Adrenal gland (tissue), 9 donors: ENCODE measurements at regions not wholly inside any gene's neighbourhood (a gene's known extent, or its start where the extent isn't known, plus 50 kb on each side); places are given as distances from the start of the nearest gene placed in this dataset.

Source experiments
- DNase-seq, 7 donors: peaks; one replicate each; pipeline ENCODE4 v3.0.0-alpha.2; 2019 to 2020
- H3K27ac ChIP-seq, 5 donors: fragments of 200-600 bp; sonication (generic) in 4 of 5; 1 replicate in 3 of 5; 2 replicates in 2 of 5; pipeline versions ENCODE4 v1.5.1 to v1.8.0; 2016 to 2020; ENCODE audit warnings: mild to moderate bottlenecking in 1 of 5
- H3K27me3 ChIP-seq: fragments of 200-600 bp; 2 replicates; pipeline ENCODE4 v1.8.0; 2021
- H3K36me3 ChIP-seq, 2 donors: fragments of 200-600 bp; replicated peaks in 1 of 2; 1 replicate in 1 of 2; 2 replicates in 1 of 2; pipeline versions ENCODE4 v1.5.1 to v1.8.0; 2018 to 2022
- H3K4me1 ChIP-seq, 2 donors: fragments of 200-600 bp; replicated peaks in 1 of 2; 1 replicate in 1 of 2; 2 replicates in 1 of 2; pipeline versions ENCODE4 v1.5.1 to v1.8.0; 2018 to 2021
- H3K4me3 ChIP-seq, 4 donors: fragments of 200-600 bp; sonication (generic) in 3 of 4; one replicate each; pipeline ENCODE4 v1.5.1; 2016 to 2018
- H3K9me3 ChIP-seq, 3 donors: fragments of 200-600 bp; sonication (generic) in 1 of 3; replicated peaks in 1 of 3; 1 replicate in 2 of 3; 2 replicates in 1 of 3; pipeline versions ENCODE4 v1.5.1 to v1.8.0; 2016 to 2021
- POLR2A ChIP-seq, 2 donors: fragments of 450-650 bp; IDR thresholded peaks; one replicate each; pipeline ENCODE4 v1.6.1; 2017; ENCODE audit warnings: antibody characterized with exemption in 2 of 2, mild to moderate bottlenecking in 2 of 2, moderate library complexity in 1 of 2
- whole genome bisulfite sequencing, 4 donors: extraction: QIAGEN DNeasy Blood & Tissue Kit in 2 of 4; methylation state at CpG; one replicate each; pipeline versions ENCODE4 v1.1.5 to v1.1.7; 2013 to 2017; 5-methylcytosine and 5-hydroxymethylcytosine counted together
- intact Hi-C, 2 donors: fragments of 100-400 bp; cut with DNase I; formaldehyde crosslinking; loops; one replicate each; pipeline versions ENCODE4 v1.14.1 to v1.15.0; 2022 to 2023
- TF ChIP-seq, protein P1 (sequence below), 6 experiments: fragments of 450-650 bp in 4 of 6; fragments of 200-600 bp in 2 of 6; sonication (generic) in 1 of 6; IDR thresholded peaks; 1 replicate in 5 of 6; 2 replicates in 1 of 6; pipeline versions ENCODE4 v1.5.1 to v1.8.0; 2016 to 2021; ENCODE audit warnings: antibody characterized with exemption in 6 of 6, mild to moderate bottlenecking in 2 of 6, moderate library complexity in 1 of 6
- donor health status: healthy with polysubstance abuse.
- donor health status: Bipolar disorder and iron deficiency.
- donor health status: DM: yes; HTN: yes; CAD: no.
- donor health status: DM: no; HTN: no; CAD: no.
- donor health status: DM: no; HTN: no; CAD: no.

DNA sequence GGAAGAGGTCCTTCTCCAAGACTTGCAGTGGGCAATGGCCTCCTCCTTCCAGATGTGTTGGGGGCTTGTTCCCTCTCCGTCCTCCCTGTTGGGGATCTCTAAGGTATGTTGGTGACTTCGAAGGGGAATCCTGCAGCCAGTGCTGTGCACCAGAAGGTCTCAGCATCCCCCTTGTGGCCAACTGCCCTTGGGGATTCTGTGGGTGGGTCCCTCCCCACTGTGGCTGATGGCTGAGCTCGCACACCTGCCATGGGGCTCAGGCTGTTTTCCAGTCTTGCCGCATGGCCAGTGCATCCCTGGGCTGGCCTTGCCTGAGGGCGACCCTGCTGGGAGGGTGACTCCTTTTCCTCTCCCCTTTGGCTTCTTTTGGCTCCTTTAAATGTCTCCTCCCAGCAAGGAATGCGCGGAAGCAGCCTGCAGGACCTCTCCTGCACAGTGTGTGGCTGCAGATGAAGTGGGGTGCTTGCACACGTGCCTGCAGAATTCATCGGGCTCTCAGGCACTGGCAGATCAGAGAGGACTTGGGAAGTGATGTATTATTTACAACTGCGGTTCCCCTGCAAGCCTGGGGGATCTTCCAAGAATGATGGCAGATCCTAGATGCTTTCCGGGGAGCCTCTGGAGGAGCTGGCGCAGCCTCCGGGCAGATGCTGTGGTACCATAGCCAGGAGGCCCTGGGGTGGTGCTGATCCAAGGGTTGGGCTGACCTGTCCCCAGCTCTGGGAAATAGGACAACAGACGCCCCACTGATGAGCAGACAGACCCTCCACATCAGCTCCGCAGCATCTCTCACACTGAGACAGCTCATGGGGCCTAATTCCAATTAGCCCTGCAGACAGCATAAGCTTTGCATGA lies 410.0 kb downstream of the TCERG1L start:
- intact Hi-C loops: no loop called here
- Histone ChIP-seq H3K27me3 (no peaks in the 10 kb centered on the region), H3K36me3 (no peaks in the 10 kb centered on the region), H3K9me3 (no peaks in the 10 kb centered on the region), H3K4me1 (no peaks in the 10 kb centered on the region), H3K4me3 (no peak overlapping the region), H3K27ac (no peak overlapping the region)
- TF ChIP-seq, protein P1, sequence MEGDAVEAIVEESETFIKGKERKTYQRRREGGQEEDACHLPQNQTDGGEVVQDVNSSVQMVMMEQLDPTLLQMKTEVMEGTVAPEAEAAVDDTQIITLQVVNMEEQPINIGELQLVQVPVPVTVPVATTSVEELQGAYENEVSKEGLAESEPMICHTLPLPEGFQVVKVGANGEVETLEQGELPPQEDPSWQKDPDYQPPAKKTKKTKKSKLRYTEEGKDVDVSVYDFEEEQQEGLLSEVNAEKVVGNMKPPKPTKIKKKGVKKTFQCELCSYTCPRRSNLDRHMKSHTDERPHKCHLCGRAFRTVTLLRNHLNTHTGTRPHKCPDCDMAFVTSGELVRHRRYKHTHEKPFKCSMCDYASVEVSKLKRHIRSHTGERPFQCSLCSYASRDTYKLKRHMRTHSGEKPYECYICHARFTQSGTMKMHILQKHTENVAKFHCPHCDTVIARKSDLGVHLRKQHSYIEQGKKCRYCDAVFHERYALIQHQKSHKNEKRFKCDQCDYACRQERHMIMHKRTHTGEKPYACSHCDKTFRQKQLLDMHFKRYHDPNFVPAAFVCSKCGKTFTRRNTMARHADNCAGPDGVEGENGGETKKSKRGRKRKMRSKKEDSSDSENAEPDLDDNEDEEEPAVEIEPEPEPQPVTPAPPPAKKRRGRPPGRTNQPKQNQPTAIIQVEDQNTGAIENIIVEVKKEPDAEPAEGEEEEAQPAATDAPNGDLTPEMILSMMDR (IDR thresholded peaks at IDR 0.05): no peak
- no peak for TF ChIP-seq POLR2A (IDR thresholded peaks at IDR 0.05)
- WGBS, 4 donors: 72 to 78% (median 77%) methylated on average over 12 to 15 of the region's 15 CpGs
- peak in 1 of 7 donors; percentile 23 for DNase-seq

DNA sequence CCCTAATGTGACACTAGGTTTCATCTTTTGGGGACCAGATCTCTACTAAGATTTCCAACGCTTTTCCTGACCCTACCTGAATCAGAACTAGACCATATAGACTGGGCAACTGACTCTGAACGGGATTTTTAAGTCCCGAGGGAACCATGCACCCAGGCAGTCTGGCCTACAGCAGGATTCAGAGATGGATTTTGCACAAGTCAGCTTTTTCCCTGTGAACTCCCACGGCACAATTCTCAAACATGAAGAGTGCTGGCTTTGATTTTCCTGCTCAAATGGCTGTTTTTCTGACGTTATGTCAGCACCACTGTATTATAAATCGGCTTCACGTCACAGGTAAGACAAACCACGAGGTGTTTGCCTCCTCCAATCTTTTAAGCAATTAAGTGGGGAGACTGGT lies 409.1 kb downstream of the TCERG1L start:
- Histone ChIP-seq H3K4me3 (no peak overlapping the region), H3K27ac (no peak overlapping the region), H3K36me3 (no peaks in the 10 kb centered on the region), H3K4me1 (no peaks in the 10 kb centered on the region), H3K9me3 (no peaks in the 10 kb centered on the region), H3K27me3 (no peaks in the 10 kb centered on the region)
- 63 to 76% (median 73%) methylated on average over 8 of the region's 8 CpGs for WGBS, 4 donors
- TF ChIP-seq, protein P1 (IDR thresholded peaks at IDR 0.05): no peak
- TF ChIP-seq POLR2A (IDR thresholded peaks at IDR 0.05): no peak
- intact Hi-C loops: no loop called here
- DNase-seq: no peak

DNA sequence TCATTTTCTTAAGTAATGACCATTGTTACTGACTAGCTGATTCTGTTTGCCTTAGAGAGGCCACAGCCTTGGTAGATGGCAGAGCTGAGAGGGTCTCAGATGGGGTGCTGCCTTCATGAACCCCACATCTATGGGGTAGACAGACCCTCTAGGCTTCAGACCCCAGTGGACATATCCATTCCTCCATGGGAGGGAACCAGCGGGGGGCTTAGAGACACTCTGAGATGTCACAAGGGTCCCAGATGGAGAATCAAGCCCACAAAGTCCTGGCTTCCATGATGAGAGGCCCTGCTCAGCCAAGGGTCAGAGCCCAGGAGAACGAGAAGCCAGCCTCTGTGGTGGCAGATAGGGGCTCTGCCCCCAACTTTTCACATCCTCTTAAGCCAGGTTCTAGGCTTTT lies 408.6 kb downstream of the TCERG1L start:
- Histone ChIP-seq H3K9me3 (no peaks in the 10 kb centered on the region), H3K4me1 (no peaks in the 10 kb centered on the region), H3K4me3 (no peak overlapping the region), H3K36me3 (no peaks in the 10 kb centered on the region), H3K27me3 (no peaks in the 10 kb centered on the region), H3K27ac (no peak overlapping the region)
- WGBS, 4 donors: 72 to 82% (median 75%) methylated on average over 2 of the region's 2 CpGs
- intact Hi-C loops: no loop called here
- TF ChIP-seq, protein P1 (IDR thresholded peaks at IDR 0.05): no peak
- TF ChIP-seq POLR2A (IDR thresholded peaks at IDR 0.05): no peak
- no peak for DNase-seq

DNA sequence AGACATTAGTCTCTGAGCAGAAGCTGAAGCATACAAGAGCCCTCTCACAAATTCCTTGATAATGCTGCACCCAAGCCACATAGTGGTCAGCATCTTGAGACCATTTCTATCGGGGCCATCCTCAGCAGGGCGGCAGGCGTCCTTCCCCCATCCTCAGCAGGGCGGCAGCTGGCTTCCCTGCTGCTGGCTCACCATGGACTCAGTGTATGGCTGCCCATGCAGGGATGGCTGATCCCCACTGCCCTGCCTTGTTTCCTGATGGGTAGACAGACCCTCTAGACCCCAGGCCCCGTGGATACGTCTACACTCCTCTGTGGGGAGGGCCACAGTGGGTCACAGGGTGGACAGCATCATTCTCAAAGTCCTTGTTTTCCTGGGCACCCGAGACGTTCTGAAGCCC lies 406.8 kb downstream of the TCERG1L start:
- intact Hi-C loops: no loop called here
- no peak for DNase-seq
- no peaks in the 10 kb centered on the region for H3K9me3 ChIP-seq
- H3K27ac ChIP-seq: no peak overlapping the region
- H3K4me1 ChIP-seq: no peaks in the 10 kb centered on the region
- no peak overlapping the region for H3K4me3 ChIP-seq
- TF ChIP-seq POLR2A (IDR thresholded peaks at IDR 0.05): no peak
- TF ChIP-seq, protein P1 (IDR thresholded peaks at IDR 0.05): no peak
- H3K27me3 ChIP-seq: no peaks in the 10 kb centered on the region
- 75 to 80% (median 78%) methylated on average over 1 to 8 of the region's 8 CpGs for WGBS, 4 donors
- H3K36me3 ChIP-seq: no peaks in the 10 kb centered on the region
